Stimulated activated CD4-positive, alpha-beta T cell treated with anti-CD3 and anti-CD28 coated beads, Interleukin-15, amount 100 ng/mL, for 48 hours (primary cell): ENCODE measurements at regions not wholly inside any gene's neighbourhood (a gene's known extent, or its start where the extent isn't known, plus 50 kb on each side); places are given as distances from the start of the nearest gene placed in this dataset.

Experiments used
- DNase-seq, 2 donors: peaks; one replicate each; pipeline ENCODE4 v3.0.0-alpha.2; 2020; ENCODE audit warnings: low read depth in 2 of 2

DNA sequence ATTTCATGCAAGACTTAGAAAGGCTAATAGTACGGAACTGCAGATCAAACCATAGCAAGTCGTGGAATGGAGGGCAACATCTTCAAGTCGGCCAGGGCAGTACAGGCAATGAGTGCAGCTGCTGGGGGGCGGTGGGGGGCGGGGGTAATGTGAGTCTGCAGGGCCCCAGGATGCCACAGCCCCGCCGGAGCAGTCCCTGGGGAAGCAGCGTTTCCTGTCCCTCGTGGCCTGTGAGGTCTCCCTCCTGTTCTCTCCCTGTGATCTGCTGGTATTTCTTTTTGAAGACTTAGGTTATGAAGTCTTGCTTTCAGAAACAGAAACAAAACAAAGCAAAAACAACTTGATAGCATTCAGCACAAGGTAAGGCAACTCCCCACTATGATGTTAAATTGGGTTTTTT is 351.9 kb downstream of the FOXA2 start:
- DNase-seq = no peak

GRCh38 chr20:22226849-22227700 is 357.3 kb downstream of the FOXA2 start:
- no peak for DNase-seq

GRCh38 chr20:22223236-22223635 is 361.1 kb downstream of the FOXA2 start:
- no peak for DNase-seq

GRCh38 chr20:22217712-22218352 is 366.5 kb downstream of the FOXA2 start:
- DNase-seq = no peak

DNA sequence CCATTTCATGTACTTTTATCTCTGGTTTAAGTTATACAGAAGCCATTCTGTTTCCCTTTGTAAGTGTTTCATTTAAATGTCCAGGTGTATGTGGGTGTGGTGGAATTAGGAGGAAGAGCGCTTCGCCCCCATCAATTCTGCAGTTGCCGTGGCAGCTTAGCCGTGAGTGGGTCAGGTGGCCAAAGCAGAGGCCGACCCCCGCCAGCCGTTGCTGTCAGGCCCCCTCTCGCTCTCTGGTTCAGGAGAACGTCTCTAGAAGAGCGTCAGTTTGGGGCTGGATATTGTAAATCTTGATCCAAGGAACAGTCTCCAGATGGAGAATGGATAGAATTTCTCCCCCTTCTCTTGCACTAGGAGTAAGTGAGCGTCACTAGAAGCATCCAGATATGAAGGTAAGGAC is 367.4 kb downstream of the FOXA2 start:
- no peak for DNase-seq

DNA sequence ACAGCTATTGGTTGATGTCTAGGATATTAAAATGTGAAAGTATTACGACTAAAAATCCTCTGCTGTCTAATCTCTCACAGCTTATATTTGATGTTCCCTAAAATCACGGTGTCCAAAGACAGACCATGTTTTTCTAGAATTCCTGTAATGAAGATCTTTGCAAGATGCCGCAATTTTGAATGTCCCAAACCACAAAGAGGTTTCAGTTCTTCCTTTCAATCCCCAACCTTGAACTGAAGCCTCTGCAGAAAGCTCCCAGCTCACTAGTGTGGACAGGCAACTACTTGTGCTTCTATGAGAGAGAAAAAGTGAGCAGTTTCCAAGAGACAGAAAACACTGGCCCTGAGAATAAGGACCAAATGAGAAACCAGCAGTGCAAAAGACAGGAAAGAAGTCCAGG is 370.1 kb downstream of the FOXA2 start:
- no peak for DNase-seq

- no peak for DNase-seq
These were observed 371.1 kb downstream of the FOXA2 start for GRCh38 chr20:22213271-22213670.

GRCh38 chr20:22207280-22207679 is 377.1 kb downstream of the FOXA2 start:
- no peak for DNase-seq

- no peak for DNase-seq
These were observed 379.6 kb downstream of the FOXA2 start for GRCh38 chr20:22204801-22205200.

DNA sequence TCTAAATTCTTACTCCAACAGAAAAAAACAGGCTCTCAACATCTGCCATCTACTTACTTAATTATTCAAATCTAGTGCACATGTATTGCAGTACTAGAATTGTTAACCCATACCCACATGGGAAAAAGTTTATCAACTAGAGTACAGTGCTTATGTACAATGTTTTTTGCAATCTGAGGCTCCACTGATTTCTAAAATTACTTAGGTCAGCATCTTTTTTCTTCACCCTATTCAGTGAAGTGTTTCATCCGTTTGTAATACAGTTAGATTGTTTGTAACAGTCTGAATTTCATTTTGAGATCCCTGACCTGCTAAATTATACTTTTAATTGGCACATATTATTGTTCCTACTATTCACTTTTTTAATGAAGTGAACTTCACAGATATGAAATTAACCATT is 402.2 kb downstream of the FOXA2 start:
- DNase-seq = no peak

DNA sequence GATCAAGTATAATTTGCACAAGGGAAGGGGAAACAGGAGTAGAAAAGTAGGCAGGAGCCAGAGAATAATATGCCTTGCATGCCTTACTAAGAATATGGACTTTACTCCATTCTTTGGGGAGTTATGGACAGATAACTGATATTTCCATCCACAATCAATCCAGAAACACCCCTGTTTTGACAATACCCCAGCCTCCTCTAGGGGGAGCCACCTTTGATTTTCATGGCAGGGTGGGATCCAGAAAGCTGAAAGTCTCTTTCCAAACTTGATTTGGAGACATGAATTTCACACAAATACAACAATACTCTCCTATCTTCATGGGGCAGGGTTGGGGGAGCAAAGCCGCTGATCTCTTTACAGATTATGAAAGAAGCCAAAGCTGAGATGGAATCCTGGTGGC is 404.1 kb downstream of the FOXA2 start:
- DNase-seq = no peak

GRCh38 chr20:22160101-22160652 is 424.2 kb downstream of the FOXA2 start:
- DNase-seq = no peak

DNA sequence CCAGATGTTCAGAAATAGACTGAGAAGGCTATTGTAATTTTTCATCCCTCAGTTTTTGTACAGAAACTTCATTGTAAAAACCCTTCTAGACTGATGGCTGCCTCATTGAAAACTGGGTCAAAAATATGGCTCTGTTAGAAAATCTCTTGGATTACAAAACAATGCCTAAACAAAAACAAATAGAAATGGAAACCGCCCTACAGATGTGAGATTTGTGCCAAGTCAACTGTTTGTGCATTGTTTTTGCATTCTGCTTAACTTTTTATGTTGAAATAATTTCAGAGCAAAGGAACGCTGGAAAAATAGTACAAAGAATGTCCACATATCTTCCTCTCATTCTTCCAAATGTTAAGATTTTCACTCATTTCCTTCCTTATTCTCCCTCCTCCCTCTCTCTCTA is 425.1 kb downstream of the FOXA2 start:
- no peak for DNase-seq

GRCh38 chr20:22127587-22127986 is 422.1 kb downstream of the PAX1 start:
- DNase-seq = no peak

DNA sequence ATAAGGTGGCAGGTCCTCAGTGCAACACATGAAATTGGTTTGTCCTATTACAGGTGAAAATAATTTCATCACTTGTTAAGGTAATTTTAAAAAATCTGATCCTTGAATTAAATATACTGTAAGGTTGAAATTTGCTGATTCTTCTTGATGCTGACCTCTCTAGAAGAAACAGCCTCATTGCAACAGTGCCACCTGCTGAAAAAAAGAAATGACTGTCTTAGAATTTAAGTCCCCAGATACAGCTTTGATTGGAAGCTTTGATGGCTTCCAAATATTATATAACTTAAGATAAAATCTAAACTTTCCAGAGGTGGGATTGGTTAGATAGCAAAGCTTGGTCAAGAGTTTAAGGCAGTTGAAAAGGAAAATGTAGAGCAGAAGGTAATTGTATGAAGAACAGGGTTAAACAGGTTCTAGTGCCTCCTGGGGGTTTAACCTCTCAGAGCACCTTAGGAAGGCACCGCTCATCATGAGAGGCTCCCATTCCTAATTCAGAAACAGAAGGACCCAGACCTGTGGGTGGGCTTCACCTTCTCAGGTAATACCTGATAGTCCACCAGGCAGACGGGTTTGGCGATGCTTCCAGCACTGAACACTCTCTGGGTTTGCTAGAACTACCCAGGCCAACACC is 401.0 kb downstream of the PAX1 start:
- no peak for DNase-seq

- DNase-seq = no peak
These were observed 396.1 kb downstream of the PAX1 start for GRCh38 chr20:22101606-22102005.

DNA sequence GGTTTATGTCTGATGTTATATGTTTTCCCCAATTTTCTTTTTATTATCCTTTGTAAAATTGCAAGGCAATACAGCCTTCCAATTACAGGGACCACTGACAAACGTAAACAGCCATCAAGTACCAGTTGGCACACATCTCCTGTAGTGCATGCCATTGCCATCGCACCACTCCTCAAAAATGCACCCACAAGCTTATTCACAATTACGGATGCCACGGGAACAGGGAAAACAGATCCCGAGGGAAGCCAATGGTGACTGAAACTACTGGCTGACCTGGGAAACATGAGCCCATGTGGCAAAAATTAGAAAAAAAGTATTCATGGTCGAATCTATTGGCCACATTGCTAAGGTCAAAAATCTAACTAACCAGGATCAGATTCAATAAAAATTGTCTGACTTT is 395.2 kb downstream of the PAX1 start:
- no peak for DNase-seq

- DNase-seq = no peak
These were observed 393.9 kb downstream of the PAX1 start for GRCh38 chr20:22099348-22099747.

- DNase-seq = no peak
These were observed 393.0 kb downstream of the PAX1 start for GRCh38 chr20:22098511-22098910.

DNA sequence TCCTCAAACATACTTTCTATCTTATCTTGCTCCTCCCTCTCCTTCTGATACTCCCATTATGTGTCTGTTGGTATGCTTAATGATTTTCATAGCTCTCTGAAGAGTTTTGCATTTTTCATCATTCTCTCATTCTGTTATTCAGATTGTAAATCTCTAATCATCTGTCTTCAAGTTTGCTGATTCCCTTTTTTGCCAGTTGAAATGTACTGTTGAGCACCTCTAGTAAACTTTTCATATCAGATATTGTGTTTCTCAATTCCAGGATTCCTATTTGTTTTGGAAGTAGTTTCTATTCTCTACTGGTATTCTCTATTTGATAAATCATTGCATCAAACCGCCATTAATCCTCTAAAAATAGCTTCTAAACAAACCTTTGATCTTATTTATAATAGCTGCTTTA is 387.7 kb downstream of the PAX1 start:
- no peak for DNase-seq

GRCh38 chr20:22088882-22089281 is 383.4 kb downstream of the PAX1 start:
- no peak for DNase-seq

- DNase-seq = no peak
These were observed 375.5 kb downstream of the PAX1 start for GRCh38 chr20:22080985-22081384.

- DNase-seq = no peak
These were observed 369.2 kb downstream of the PAX1 start for GRCh38 chr20:22074635-22075034.
